ENCODE measurements at regions not wholly inside any gene's neighbourhood (a gene's known extent, or its start where the extent isn't known, plus 50 kb on each side); places are given as distances from the start of the nearest gene placed in this dataset.
"Not testable (repeated sequence)": the region's sequence is repeated elsewhere in the genome, so short reads cannot be mapped to it uniquely, and the experiment has no call there.

DNA sequence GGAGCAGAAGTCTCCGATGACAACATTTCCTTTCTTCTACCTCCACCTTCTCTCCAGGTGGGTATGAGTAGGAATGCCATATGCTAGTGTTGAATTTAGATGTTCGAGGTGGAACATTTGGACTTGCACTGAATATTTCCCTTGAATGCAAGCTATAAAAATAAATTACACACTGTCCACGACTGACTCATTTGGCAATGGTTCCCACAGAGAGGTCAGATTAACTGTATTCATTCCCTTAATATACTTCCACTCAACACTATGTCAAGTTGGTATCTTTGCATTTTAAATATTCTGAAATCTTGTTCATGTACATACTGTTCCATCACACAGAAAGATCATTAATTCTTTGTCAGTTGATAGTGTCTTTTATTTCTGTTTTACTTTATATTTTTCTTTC, 222.6 kb upstream of the PIK3R1 start:
- 25% methylated on average over 3 of the region's 3 CpGs for WGBS
- no peaks in the 10 kb centered on the region for H3K36me3 ChIP-seq (ENCODE audit: insufficient read depth)
- DNase-seq (ENCODE audit: extremely low spot score) = no peak
- no peak overlapping the region for H3K27ac ChIP-seq (ENCODE audit: low read depth)
- no peaks in the 10 kb centered on the region for H3K4me1 ChIP-seq (ENCODE audit: insufficient read depth)
- no peak overlapping the region for H3K4me3 ChIP-seq (ENCODE audit: low read depth, low read length)

DNA sequence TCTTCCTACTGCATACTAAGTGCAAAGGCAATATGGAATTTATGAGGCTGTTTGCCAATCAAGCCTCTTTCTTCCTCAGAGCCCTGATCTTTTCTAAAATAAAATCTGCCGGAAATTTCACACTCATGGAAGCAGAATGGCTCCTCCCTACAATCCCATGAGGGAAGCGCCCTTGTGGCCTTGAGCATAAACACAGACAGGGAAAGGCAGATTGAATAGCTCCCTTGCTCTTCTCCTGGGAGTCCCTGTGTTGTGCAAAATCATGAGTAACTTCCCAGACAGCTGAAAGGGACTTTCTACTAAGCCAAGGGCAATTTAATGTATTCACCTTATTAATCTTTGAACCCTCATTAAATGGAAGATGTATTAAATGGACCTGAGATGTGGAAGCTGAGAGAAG, 226.1 kb upstream of the PIK3R1 start:
- H3K4me3 ChIP-seq (ENCODE audit: low read depth, low read length) = no peak overlapping the region
- 74% methylated on average over 2 of the region's 2 CpGs for WGBS
- H3K4me1 ChIP-seq (ENCODE audit: insufficient read depth) = no peaks in the 10 kb centered on the region
- no peak overlapping the region for H3K27ac ChIP-seq (ENCODE audit: low read depth)
- DNase-seq (ENCODE audit: extremely low spot score) = no peak
- no peaks in the 10 kb centered on the region for H3K36me3 ChIP-seq (ENCODE audit: insufficient read depth)

DNA sequence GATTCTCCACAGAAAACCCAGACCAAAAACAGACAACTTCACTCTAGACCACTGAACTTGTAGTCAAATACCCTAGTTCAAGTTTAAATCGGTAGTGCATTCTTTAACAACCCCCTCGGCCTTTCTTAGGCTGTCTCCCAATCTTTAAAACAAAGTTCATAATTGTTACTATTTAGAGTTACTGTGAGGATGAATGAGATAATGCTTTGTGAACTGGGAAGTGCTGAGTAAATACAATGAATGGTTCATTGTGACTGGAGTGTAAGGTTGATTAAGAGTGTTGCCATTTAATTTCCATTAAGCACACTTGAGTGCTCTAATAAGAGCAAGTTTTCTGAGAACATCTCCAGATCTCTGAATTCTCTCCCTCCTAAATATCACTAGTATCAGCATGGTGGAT, 228.8 kb upstream of the PIK3R1 start:
- H3K27ac ChIP-seq (ENCODE audit: low read depth) = no peak overlapping the region
- no peaks in the 10 kb centered on the region for H3K36me3 ChIP-seq (ENCODE audit: insufficient read depth)
- H3K4me3 ChIP-seq (ENCODE audit: low read depth, low read length) = no peak overlapping the region
- DNase-seq (ENCODE audit: extremely low spot score) = no peak
- H3K4me1 ChIP-seq (ENCODE audit: insufficient read depth) = no peaks in the 10 kb centered on the region
- WGBS = 61% methylated on average over 2 of the region's 2 CpGs

DNA sequence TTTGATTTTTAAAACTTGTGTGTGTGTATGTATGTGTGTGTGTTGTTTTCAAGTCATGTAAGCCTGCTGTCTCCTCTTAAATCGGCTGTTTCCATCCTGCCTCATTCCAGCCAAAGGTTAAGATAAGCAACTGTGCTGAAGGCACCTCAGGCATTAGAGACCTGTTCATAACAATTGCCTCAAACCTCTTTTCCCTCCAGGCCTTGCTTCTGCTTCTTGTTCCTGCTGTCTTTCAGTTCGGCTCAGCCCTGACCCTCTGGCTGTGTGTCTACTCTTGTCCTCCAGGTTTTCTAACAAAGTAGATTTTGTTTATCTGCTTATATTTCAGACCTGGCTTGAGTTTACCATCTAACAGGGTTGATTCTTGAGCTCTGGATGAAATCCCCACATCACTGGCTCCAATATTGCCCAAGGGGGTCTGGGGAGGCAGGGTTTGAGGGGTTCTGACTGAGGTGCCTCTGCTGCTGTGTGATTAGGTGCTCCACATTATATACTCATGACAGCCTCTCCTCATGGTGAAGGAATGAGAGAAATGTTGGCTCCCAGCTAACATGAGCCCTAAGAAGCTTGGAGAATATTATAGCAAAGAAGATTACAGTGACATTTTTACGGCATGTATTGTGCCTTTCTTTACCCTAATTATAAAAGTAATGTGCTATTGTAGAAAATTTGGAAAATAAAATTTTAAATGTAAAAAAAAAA, 229.7 kb upstream of the PIK3R1 start:
- 52% methylated on average over 3 of the region's 3 CpGs for WGBS
- no peak overlapping the region for H3K4me3 ChIP-seq (ENCODE audit: low read depth, low read length)
- no peak for DNase-seq (ENCODE audit: extremely low spot score)
- H3K4me1 ChIP-seq (ENCODE audit: insufficient read depth) = no peaks in the 10 kb centered on the region
- no peak overlapping the region for H3K27ac ChIP-seq (ENCODE audit: low read depth)
- H3K36me3 ChIP-seq (ENCODE audit: insufficient read depth) = no peaks in the 10 kb centered on the region

DNA sequence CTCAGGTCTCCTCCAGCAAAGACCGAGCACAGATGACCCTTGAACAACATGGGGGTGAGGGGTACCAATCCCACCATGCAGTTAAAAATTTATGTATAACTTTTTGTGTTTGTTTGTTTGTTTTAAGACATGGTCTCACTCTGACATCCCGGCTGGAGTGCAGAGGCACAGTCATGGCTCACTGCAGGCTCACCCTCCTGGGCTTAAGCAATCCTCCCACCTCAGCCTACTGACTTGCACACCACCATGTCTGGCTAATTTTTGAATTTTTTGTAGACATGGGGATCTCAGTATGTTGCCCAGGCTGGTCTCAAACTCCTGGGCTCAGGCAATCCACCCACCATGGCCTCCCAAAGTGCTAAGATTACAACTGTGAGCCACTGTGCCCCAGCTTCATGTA, 231.0 kb upstream of the PIK3R1 start:
- Histone ChIP-seq H3K4me1 (ENCODE audit: insufficient read depth) (no peaks in the 10 kb centered on the region), H3K27ac (ENCODE audit: low read depth) (no peak overlapping the region), H3K4me3 (ENCODE audit: low read depth, low read length) (no peak overlapping the region), H3K36me3 (ENCODE audit: insufficient read depth) (no peaks in the 10 kb centered on the region)
- no peak for DNase-seq (ENCODE audit: extremely low spot score)
- 92% methylated on average over 2 of the region's 2 CpGs for WGBS

DNA sequence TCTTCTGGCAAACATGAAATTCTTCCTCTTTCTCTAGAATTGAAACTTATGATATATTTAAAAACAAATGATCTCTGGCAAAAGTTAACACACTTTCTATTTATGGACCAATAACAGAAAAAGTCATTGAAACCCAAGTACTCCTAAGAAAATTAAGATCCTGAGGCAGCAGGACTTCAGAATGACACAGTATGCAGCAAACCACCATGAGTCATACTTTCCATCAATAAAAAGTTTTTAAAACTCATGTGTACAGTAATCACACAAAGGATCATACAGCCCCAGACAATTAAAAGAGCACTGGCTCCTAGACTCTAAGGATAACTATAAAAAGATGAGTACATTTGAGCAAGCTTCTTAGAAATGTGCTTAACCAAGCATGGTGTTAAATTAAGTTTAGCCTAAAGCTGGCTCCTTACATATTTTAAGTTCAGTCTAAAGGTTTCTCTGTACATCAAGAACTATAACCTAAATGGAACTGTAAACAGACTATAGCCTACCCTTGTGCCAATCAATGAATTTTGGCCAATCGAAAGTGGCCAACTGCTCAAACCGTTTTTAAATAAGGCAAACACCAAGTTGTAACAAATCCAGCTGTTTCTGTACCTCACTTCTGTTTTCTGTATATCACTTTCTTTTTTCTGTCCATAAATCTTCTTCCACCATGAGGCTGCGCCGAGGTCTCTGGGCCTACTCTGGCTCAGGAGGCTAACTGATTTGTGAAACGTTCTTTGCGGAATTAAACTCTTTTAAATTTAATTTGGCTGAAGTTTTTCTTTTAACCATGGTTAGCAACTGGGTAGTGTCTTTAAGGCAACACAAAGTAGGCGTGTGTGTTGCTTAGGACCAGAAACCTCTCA, 232.1 kb upstream of the PIK3R1 start:
- DNase-seq (ENCODE audit: extremely low spot score) = no peak
- WGBS = 86% methylated on average over 7 of the region's 7 CpGs
- no peak overlapping the region for H3K4me3 ChIP-seq (ENCODE audit: low read depth, low read length)
- no peaks in the 10 kb centered on the region for H3K4me1 ChIP-seq (ENCODE audit: insufficient read depth)
- H3K27ac ChIP-seq (ENCODE audit: low read depth) = no peak overlapping the region
- H3K36me3 ChIP-seq (ENCODE audit: insufficient read depth) = no peaks in the 10 kb centered on the region

DNA sequence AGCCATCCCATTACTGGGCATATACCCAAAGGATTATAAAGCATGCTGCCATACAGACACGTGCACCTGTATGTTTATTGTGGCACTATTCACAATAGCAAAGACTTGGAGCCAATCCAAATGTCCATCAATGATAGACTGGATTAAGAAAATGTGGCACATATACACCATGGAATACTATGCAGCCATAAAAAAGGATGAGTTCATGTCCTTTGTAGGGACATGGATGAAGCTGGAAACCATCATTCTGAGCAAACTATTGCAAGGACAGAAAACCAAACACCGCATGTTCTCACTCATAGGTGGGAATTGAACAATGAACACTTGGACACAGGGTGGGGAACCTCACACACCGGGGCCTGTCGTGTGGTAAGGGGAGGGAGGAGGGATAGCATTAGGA, 233.4 kb upstream of the PIK3R1 start:
- H3K4me1 ChIP-seq (ENCODE audit: insufficient read depth); H3K27ac ChIP-seq (ENCODE audit: low read depth); H3K4me3 ChIP-seq (ENCODE audit: low read depth, low read length); H3K36me3 ChIP-seq (ENCODE audit: insufficient read depth); DNase-seq (ENCODE audit: extremely low spot score): not testable (repeated sequence)
- 97% methylated on average over 4 of the region's 4 CpGs for WGBS

DNA sequence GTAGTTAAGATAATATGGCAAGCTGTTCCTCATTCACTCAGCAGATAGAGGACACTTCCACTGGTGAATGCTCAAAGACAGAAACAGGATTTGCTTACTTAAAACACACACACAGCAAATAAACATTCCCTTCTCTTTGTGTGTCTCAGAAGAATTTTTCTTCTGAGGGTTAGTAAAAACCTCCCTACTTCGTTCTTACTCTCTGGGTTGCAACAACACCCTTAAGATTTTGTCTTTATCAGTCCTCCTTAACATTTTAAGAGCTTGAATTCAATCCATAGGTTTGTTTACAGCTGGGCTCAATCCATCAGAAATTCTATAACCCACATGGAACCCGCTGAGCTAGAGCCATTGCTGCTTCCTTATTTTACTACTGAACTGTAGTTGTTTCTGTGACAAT, 237.4 kb upstream of the PIK3R1 start:
- WGBS = 37% methylated on average over 2 of the region's 2 CpGs
- H3K4me1 ChIP-seq (ENCODE audit: insufficient read depth) = no peaks in the 10 kb centered on the region

DNA sequence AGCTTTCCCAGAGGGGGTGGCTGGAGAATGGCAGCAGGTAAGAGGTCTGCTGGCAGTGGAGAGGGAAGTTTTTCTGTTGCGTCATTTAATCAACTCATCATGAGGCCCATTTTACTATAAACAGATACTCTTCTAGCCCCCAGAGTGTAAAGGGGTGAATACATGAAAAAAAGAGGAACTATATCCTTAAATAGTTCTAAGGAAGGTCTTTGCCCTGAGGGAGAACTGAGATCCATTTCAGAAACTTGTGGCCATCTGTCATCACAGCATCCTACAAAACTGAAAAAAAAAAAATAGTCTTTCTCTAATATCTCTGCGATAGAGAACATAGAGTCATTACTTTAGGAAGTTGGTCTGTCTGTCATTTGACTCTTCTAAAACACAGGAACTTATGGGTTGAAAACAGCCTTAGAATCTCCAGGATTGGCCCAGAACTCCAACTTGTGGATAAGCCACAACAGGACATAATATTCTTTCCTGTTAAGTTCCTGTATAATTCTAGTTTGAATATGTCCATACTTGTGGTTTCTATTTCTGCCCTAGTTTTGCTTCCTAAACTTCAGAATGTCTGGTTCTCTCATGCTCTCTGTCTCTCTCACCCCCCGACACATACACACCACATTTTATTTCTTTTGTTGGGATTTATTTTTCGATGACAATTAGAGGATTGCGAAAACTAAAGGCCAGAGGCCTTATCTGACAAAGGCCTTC, 238.5 kb upstream of the PIK3R1 start:
- Histone ChIP-seq H3K4me1 (ENCODE audit: insufficient read depth) (no peaks in the 10 kb centered on the region), H3K4me3 (ENCODE audit: low read depth, low read length) (no peak overlapping the region), H3K36me3 (ENCODE audit: insufficient read depth) (no peaks in the 10 kb centered on the region), H3K27ac (ENCODE audit: low read depth) (no peak overlapping the region)
- WGBS = 79% methylated on average over 5 of the region's 5 CpGs
- no peak for DNase-seq (ENCODE audit: extremely low spot score)

More for the DNA sequence above, 237.4 kb upstream of the PIK3R1 start:
- H3K36me3 ChIP-seq (ENCODE audit: insufficient read depth) = no peaks in the 10 kb centered on the region
- no peak overlapping the region for H3K4me3 ChIP-seq (ENCODE audit: low read depth, low read length)
- no peak for DNase-seq (ENCODE audit: extremely low spot score)
- H3K27ac ChIP-seq (ENCODE audit: low read depth) = no peak overlapping the region

DNA sequence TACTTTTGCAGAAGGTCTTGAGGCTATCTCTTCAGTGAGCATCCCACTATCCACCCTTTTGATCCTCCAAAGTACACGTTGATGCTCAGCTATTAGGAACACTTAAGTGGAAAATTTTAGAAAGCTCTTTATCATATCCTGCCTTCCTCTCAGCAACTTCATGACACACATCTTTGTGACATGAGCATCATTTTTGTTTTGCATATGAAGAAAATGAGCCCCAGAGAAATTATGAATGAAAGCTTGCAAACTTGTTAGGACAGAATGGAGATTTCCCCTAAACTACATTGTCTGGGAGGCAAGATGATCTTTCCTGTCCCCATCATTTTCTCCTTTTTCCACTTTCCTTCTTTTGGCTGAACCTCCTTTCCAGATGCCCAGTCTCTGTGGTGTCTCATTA, 239.4 kb upstream of the PIK3R1 start:
- 74% methylated on average over 1 of the region's 1 CpG for WGBS
- no peak for DNase-seq (ENCODE audit: extremely low spot score)
- H3K4me3 ChIP-seq (ENCODE audit: low read depth, low read length) = no peak overlapping the region
- no peaks in the 10 kb centered on the region for H3K4me1 ChIP-seq (ENCODE audit: insufficient read depth)
- H3K36me3 ChIP-seq (ENCODE audit: insufficient read depth) = no peaks in the 10 kb centered on the region
- H3K27ac ChIP-seq (ENCODE audit: low read depth) = no peak overlapping the region

DNA sequence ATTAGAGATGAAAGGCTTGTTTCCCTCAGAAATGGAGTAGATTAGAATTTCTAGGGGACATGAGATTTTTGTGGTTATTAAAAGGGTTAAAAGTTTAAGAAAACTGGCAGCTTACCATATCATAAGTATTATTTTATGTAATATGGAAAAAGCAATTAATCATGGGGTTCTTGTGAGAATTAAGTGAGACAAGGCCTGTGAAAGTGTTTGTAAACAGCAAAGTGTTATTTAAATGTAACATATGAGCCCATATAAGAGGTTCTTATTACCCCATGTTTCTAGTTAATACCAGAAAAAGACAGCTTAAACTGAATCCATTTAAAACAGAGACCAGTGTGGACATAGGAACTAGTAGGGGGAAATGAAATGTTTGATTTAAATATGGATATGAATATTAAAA, 241.1 kb upstream of the PIK3R1 start:
- no peak for DNase-seq (ENCODE audit: extremely low spot score)
- no peaks in the 10 kb centered on the region for H3K36me3 ChIP-seq (ENCODE audit: insufficient read depth)
- no peak overlapping the region for H3K4me3 ChIP-seq (ENCODE audit: low read depth, low read length)
- H3K27ac ChIP-seq (ENCODE audit: low read depth) = no peak overlapping the region
- no peaks in the 10 kb centered on the region for H3K4me1 ChIP-seq (ENCODE audit: insufficient read depth)

DNA sequence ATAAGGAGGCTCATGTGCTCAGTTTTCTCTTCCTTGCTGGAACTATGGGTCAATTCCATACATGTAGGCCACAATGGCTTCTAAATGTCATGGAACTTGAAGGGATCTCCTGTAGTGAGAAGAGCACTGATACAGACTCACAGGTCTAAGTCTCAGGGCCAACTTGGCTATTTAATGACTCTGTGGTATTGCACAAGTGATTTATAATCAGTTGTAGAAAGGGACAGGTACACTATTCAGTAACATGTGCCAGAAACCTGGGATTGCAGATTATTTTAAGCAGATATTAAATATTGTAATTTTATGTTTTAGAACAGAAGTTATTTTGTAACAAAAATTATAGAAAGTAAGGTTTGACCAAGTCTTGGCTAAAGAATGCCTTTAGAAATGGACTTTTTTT, 241.5 kb upstream of the PIK3R1 start:
- no peak overlapping the region for H3K27ac ChIP-seq (ENCODE audit: low read depth)
- DNase-seq (ENCODE audit: extremely low spot score) = no peak
- H3K4me1 ChIP-seq (ENCODE audit: insufficient read depth) = no peaks in the 10 kb centered on the region
- H3K36me3 ChIP-seq (ENCODE audit: insufficient read depth) = no peaks in the 10 kb centered on the region
- no peak overlapping the region for H3K4me3 ChIP-seq (ENCODE audit: low read depth, low read length)

DNA sequence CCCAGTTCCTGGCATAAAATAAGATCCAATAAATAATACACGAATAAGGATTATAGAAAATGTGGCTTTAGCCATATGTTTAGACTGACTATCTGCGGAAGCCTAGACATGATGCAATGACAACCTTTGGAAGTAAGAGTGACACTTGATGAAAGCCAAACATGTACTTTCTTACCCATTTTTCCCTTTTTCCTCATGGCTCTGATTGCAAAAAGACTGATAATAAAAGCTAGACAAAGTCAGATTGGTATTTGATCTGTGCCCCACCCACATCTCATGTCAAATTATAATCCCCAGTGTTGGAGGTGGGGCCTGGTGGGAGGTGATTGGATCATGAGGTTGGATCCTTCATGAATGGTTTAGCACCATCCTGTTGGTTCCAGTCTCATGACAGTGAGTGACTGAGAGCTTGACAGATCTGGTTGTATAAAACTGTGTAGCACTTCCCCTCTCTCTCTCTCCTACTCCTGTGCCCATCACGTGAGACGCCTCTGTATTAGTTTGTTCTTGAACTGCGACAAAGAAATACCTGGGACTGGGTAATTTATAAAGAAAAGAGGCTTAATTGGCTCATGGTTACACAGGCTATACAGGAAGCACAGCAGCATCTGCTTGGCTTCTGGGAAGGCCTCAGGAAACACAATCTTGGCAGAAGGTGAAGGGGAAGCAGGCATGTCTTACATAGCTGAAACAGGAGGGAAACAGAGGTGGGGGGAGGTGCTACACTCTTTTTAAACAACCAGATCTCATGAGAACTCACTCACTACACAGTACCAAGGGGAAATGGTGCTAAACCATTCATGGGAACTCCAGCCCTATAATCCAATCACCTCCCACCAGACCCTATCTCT, 243.4 kb upstream of the PIK3R1 start:
- H3K4me1 ChIP-seq (ENCODE audit: insufficient read depth) = no peaks in the 10 kb centered on the region

More for the DNA sequence above, 243.4 kb upstream of the PIK3R1 start:
- no peak for DNase-seq (ENCODE audit: extremely low spot score)
- Histone ChIP-seq H3K4me3 (ENCODE audit: low read depth, low read length) (no peak overlapping the region), H3K27ac (ENCODE audit: low read depth) (no peak overlapping the region), H3K36me3 (ENCODE audit: insufficient read depth) (no peaks in the 10 kb centered on the region)
- 58% methylated on average over 5 of the region's 5 CpGs for WGBS

All from urinary bladder (tissue), 3 donors.